ENCODE measurements at regions not wholly inside any gene's neighbourhood (a gene's known extent, or its start where the extent isn't known, plus 50 kb on each side); places are given as distances from the start of the nearest gene placed in this dataset.

DNA sequence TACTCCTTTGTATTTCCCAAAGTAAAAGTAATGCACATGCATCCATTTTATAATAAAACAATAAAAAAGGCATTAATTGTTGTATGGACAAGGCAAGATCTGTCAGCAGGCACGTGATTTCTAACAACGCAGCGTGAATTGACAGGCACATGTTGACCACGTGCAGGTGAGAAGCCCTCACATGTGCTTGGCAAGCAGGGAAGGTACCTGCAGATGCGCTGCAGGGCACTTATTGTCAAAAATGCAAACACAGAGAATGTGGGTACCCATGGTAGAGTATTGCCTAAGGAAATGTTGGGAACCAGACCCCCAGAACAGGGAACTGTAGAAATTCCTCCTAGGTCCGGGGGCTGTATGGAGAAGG, 515.0 kb upstream of the HS6ST1 start:
- H3K27ac ChIP-seq (ENCODE audit: low read length): no peak overlapping the region
- H3K9ac ChIP-seq (ENCODE audit: low read depth, low read length): no peak overlapping the region
- H3K27me3 ChIP-seq (ENCODE audit: insufficient read depth, low read length): no peaks in the 10 kb centered on the region
- no peaks in the 10 kb centered on the region for H3K9me3 ChIP-seq (ENCODE audit: insufficient read depth, low read depth, low read length)
- no peaks in the 10 kb centered on the region for H3K36me3 ChIP-seq (ENCODE audit: insufficient read depth, low read depth, low read length)
- H3K4me3 ChIP-seq (ENCODE audit: low read length): no peak overlapping the region
- no peaks in the 10 kb centered on the region for H3K4me1 ChIP-seq (ENCODE audit: insufficient read depth, low read length)

- Histone ChIP-seq H3K27me3 (ENCODE audit: insufficient read depth, low read length) (no peaks in the 10 kb centered on the region), H3K4me1 (ENCODE audit: insufficient read depth, low read length) (no peaks in the 10 kb centered on the region)
These were observed 515.7 kb upstream of the HS6ST1 start for GRCh38 chr2:128834207-128834879.

GRCh38 chr2:128834880-128835252, 516.2 kb upstream of the HS6ST1 start:
- Histone ChIP-seq H3K9ac (ENCODE audit: low read depth, low read length) (no peak overlapping the region), H3K9me3 (ENCODE audit: insufficient read depth, low read depth, low read length) (no peaks in the 10 kb centered on the region), H3K4me3 (ENCODE audit: low read length) (no peak overlapping the region)

More at GRCh38 chr2:128834207-128834879, 515.7 kb upstream of the HS6ST1 start:
- Histone ChIP-seq H3K36me3 (ENCODE audit: insufficient read depth, low read depth, low read length) (no peaks in the 10 kb centered on the region), H3K4me3 (ENCODE audit: low read length) (no peak overlapping the region), H3K9me3 (ENCODE audit: insufficient read depth, low read depth, low read length) (no peaks in the 10 kb centered on the region), H3K27ac (ENCODE audit: low read length) (no peak overlapping the region), H3K9ac (ENCODE audit: low read depth, low read length) (no peak overlapping the region)

DNA sequence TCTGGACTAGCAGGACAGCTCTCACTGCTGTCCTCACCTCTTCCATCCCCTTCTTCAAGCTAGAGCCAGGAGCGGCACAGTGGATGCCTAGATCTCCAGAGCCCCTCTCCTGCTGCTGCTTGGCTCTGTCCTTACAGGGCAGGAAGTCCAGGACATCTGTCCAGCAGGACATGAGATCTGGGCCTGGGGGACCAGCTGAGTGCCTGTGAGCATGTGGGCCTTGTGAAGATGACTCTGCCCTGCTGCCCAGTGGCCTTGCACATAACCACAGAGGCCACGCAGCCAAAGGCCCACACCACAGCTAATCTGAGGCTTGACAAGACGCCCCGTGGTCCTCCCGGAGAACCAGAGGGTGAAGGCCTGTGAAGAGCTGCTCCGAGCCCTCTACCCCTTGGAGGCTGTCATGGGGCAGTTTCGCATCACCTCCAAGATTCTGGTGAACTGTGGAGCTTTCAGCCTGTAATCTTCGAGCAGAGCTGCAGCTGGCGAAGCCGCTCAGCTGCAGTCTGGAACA, 516.7 kb upstream of the HS6ST1 start:
- H3K9me3 ChIP-seq (ENCODE audit: insufficient read depth, low read depth, low read length): no peaks in the 10 kb centered on the region
- H3K9ac ChIP-seq (ENCODE audit: low read depth, low read length): no peak overlapping the region
- H3K4me3 ChIP-seq (ENCODE audit: low read length): no peak overlapping the region
- no peaks in the 10 kb centered on the region for H3K36me3 ChIP-seq (ENCODE audit: insufficient read depth, low read depth, low read length)
- no peaks in the 10 kb centered on the region for H3K4me1 ChIP-seq (ENCODE audit: insufficient read depth, low read length)
- no peaks in the 10 kb centered on the region for H3K27me3 ChIP-seq (ENCODE audit: insufficient read depth, low read length)
- H3K27ac ChIP-seq (ENCODE audit: low read length): no peak overlapping the region

More at GRCh38 chr2:128834880-128835252, 516.2 kb upstream of the HS6ST1 start:
- H3K27me3 ChIP-seq (ENCODE audit: insufficient read depth, low read length): no peaks in the 10 kb centered on the region
- no peak overlapping the region for H3K27ac ChIP-seq (ENCODE audit: low read length)
- H3K36me3 ChIP-seq (ENCODE audit: insufficient read depth, low read depth, low read length): no peaks in the 10 kb centered on the region
- H3K4me1 ChIP-seq (ENCODE audit: insufficient read depth, low read length): no peaks in the 10 kb centered on the region

DNA sequence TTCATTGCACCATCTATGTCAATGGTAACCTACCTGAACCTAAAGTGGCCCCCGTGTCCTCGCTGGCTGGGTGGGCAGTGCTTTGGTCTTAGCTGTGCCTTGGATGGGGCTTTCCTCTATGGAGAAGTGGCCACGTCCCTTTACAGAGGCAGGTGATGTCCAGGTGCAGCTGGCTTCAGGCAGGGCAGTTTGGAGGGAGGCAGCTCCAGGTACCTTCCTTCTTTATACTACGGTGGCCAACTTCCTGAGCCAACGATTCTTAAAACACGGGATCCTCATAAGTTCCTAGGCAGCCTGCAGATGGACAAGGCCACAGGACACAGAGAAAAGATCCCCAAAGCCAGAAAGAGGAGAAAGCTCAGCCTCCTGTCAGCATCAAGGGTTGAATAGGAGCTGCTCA, 517.3 kb upstream of the HS6ST1 start:
- no peaks in the 10 kb centered on the region for H3K36me3 ChIP-seq (ENCODE audit: insufficient read depth, low read depth, low read length)
- no peaks in the 10 kb centered on the region for H3K4me1 ChIP-seq (ENCODE audit: insufficient read depth, low read length)
- H3K9ac ChIP-seq (ENCODE audit: low read depth, low read length): no peak overlapping the region
- no peak overlapping the region for H3K27ac ChIP-seq (ENCODE audit: low read length)
- no peaks in the 10 kb centered on the region for H3K27me3 ChIP-seq (ENCODE audit: insufficient read depth, low read length)
- H3K4me3 ChIP-seq (ENCODE audit: low read length): no peak overlapping the region
- H3K9me3 ChIP-seq (ENCODE audit: insufficient read depth, low read depth, low read length): no peaks in the 10 kb centered on the region

- Histone ChIP-seq H3K9me3 (ENCODE audit: insufficient read depth, low read depth, low read length) (no peaks in the 10 kb centered on the region), H3K27ac (ENCODE audit: low read length) (no peak overlapping the region), H3K9ac (ENCODE audit: low read depth, low read length) (no peak overlapping the region), H3K36me3 (ENCODE audit: insufficient read depth, low read depth, low read length) (no peaks in the 10 kb centered on the region), H3K4me1 (ENCODE audit: insufficient read depth, low read length) (no peaks in the 10 kb centered on the region), H3K4me3 (ENCODE audit: low read length) (no peak overlapping the region), H3K27me3 (ENCODE audit: insufficient read depth, low read length) (no peaks in the 10 kb centered on the region)
These were observed 518.0 kb upstream of the HS6ST1 start for GRCh38 chr2:128836559-128837100.

DNA sequence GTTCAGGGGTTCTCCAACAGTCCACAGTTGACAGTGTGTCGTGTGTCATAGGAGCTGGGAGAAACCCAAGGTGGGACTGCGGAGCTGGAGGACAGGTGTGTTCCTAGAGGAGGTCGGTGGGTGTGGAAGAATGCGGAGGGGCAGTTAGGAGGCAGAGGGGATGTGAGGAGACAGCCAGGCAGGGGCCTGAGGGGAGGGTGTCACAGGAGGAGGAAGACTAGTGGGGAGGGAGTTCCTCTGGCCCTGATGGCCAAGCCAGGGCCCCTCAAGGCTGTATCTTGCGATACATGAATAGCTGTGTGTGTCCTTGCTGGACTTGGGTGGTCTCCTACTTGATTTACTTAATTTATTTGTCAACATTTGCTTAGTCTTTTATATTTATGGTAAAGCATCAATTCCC, 519.6 kb upstream of the HS6ST1 start:
- Histone ChIP-seq H3K9me3 (ENCODE audit: insufficient read depth, low read depth, low read length) (no peaks in the 10 kb centered on the region), H3K4me3 (ENCODE audit: low read length) (no peak overlapping the region), H3K27me3 (ENCODE audit: insufficient read depth, low read length) (no peaks in the 10 kb centered on the region), H3K36me3 (ENCODE audit: insufficient read depth, low read depth, low read length) (no peaks in the 10 kb centered on the region), H3K9ac (ENCODE audit: low read depth, low read length) (no peak overlapping the region), H3K4me1 (ENCODE audit: insufficient read depth, low read length) (no peaks in the 10 kb centered on the region), H3K27ac (ENCODE audit: low read length) (no peak overlapping the region)

GRCh38 chr2:128841803-128842202, 523.1 kb upstream of the HS6ST1 start:
- H3K9ac ChIP-seq (ENCODE audit: low read depth, low read length): no peak overlapping the region
- H3K4me3 ChIP-seq (ENCODE audit: low read length): no peak overlapping the region
- no peaks in the 10 kb centered on the region for H3K4me1 ChIP-seq (ENCODE audit: insufficient read depth, low read length)
- no peak overlapping the region for H3K27ac ChIP-seq (ENCODE audit: low read length)
- no peaks in the 10 kb centered on the region for H3K9me3 ChIP-seq (ENCODE audit: insufficient read depth, low read depth, low read length)
- H3K27me3 ChIP-seq (ENCODE audit: insufficient read depth, low read length): no peaks in the 10 kb centered on the region
- no peaks in the 10 kb centered on the region for H3K36me3 ChIP-seq (ENCODE audit: insufficient read depth, low read depth, low read length)

DNA sequence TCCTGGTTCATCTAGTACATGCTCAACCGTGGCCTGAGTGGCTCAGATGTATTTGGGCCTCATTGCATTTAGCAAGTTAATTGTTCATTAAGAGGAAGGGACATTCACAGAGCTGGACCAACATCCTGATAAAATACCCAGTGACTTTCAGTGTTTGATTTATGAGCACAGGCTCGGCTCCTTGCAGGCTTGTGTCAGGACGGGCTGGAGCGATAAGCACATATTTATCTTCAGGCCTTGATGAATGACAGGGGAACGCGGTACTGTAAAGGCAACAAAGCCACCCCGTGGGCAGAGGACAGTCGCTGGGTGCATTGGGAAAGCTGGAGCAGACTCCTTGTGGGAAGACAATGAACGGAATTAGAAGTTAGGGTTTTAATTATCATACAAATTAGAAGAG, 548.6 kb upstream of the HS6ST1 start:
- no peak overlapping the region for H3K9ac ChIP-seq (ENCODE audit: low read depth, low read length)
- H3K36me3 ChIP-seq (ENCODE audit: insufficient read depth, low read depth, low read length): no peaks in the 10 kb centered on the region
- no peaks in the 10 kb centered on the region for H3K27me3 ChIP-seq (ENCODE audit: insufficient read depth, low read length)
- H3K9me3 ChIP-seq (ENCODE audit: insufficient read depth, low read depth, low read length): no peaks in the 10 kb centered on the region; the same call in 1 of the 2 replicates
- no peak overlapping the region for H3K4me3 ChIP-seq (ENCODE audit: low read length)
- H3K27ac ChIP-seq (ENCODE audit: low read length): no peak overlapping the region
- no peaks in the 10 kb centered on the region for H3K4me1 ChIP-seq (ENCODE audit: insufficient read depth, low read length)

DNA sequence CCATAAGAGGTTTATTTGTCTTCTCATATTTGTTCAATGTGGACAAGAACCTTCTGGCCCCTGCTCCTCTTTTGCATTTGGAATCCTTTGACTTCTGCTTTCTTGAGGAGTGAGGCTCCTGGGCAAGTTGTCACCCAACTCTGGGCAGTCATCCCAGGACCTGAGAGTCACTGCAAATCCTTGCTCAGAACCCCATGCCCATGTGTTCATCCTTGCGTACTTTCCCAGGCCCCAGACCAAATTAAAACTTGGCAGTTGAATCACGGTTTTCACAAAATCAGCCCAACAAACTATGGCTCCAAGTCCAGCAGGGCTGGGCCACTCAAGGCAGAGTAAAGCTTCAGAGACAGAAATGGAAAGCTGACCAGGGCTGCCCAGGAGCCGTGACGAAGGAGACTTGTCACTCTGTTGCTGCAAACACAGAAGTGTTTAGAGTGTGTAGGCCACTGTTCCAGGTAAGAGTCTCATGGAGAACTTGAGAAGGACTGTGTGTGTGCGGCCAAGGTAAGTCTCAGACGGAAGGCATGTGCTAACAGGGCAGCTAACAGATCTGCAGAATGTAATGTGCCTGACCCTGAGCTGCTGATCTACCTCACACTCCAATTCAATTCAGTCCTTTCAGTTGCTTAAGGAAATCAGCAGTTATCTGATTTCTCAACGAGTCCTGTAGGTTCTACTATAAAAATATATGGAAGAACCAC, 549.4 kb upstream of the HS6ST1 start:
- Histone ChIP-seq H3K27me3 (ENCODE audit: insufficient read depth, low read length) (no peaks in the 10 kb centered on the region), H3K4me1 (ENCODE audit: insufficient read depth, low read length) (no peaks in the 10 kb centered on the region), H3K27ac (ENCODE audit: low read length) (no peak overlapping the region), H3K9me3 (ENCODE audit: insufficient read depth, low read depth, low read length) (no peaks in the 10 kb centered on the region; the same call in 1 of the 2 replicates), H3K4me3 (ENCODE audit: low read length) (no peak overlapping the region), H3K9ac (ENCODE audit: low read depth, low read length) (no peak overlapping the region), H3K36me3 (ENCODE audit: insufficient read depth, low read depth, low read length) (no peaks in the 10 kb centered on the region)

- Histone ChIP-seq H3K27me3 (ENCODE audit: insufficient read depth, low read length) (no peaks in the 10 kb centered on the region), H3K36me3 (ENCODE audit: insufficient read depth, low read depth, low read length) (no peaks in the 10 kb centered on the region), H3K9me3 (ENCODE audit: insufficient read depth, low read depth, low read length) (no peaks in the 10 kb centered on the region; the same call in 1 of the 2 replicates), H3K9ac (ENCODE audit: low read depth, low read length) (no peak overlapping the region), H3K27ac (ENCODE audit: low read length) (no peak overlapping the region), H3K4me3 (ENCODE audit: low read length) (no peak overlapping the region), H3K4me1 (ENCODE audit: insufficient read depth, low read length) (no peaks in the 10 kb centered on the region)
These were observed 550.3 kb upstream of the HS6ST1 start for GRCh38 chr2:128868686-128869551.
